Prostate gland (tissue), 2 donors: ENCODE measurements at regions not wholly inside any gene's neighbourhood (a gene's known extent, or its start where the extent isn't known, plus 50 kb on each side); places are given as distances from the start of the nearest gene placed in this dataset.

Source experiments
- CTCF ChIP-seq, 4 experiments: fragments of 200-600 bp in 2 of 4; fragments of 450-650 bp in 2 of 4; sonication (generic) in 2 of 4; IDR thresholded peaks; 1 replicate in 3 of 4; 2 replicates in 1 of 4; pipeline ENCODE4 v1.5.1; 2016 to 2019; ENCODE audit warnings: antibody characterized with exemption in 4 of 4, mild to moderate bottlenecking in 2 of 4, moderate library complexity in 2 of 4
- POLR2A ChIP-seq: fragments of 450-650 bp; IDR thresholded peaks from one replicate; pipeline ENCODE4 v1.6.1; 2016; ENCODE audit warnings: antibody characterized with exemption, mild to moderate bottlenecking

DNA sequence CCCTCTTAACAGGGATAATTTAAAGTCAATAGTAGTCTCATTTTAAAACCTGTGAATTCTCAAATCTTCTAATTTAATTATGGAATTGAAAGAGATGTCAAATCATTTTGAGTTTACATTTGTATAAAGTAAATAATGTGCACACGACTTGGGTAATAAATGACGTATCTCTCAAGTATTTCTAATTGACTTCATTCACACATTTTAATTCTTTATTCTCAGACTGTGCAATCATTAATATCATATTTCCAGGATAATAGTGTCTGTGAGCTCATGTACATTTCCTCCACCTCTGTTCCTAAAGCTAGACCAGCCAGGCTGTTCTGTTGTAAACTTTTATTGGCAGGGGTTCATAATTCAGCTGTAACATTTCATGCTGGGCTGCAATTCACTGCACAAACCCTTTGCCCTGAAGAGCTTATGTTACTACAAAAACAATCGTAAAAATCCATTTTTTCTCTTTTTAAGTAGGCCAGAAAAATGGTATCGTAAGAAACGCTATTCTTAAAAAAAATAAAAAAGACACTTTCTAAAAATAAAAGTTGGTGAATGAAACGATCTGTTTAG lies 1103.1 kb upstream of the TENM3 start:
- TF ChIP-seq CTCF (IDR thresholded peaks at IDR 0.05) (no peak), POLR2A (no peak)
